CD14-positive monocyte (primary cell): ENCODE measurements at regions not wholly inside any gene's neighbourhood (a gene's known extent, or its start where the extent isn't known, plus 50 kb on each side); places are given as distances from the start of the nearest gene placed in this dataset.

Source experiments
- DNase-seq, 3 donors: peaks; one replicate each; pipeline ENCODE4 v3.0.0-alpha.2; 2011 to 2022
- H2AFZ ChIP-seq: 2 replicates; pipeline ENCODE4 v1.6.0; 2012; ENCODE audit warnings: mild to moderate bottlenecking, low read depth, low read length, inconsistent platforms; ENCODE audit not compliant: insufficient read depth, poor library complexity, severe bottlenecking
- H3K27ac ChIP-seq, 2 donors: 1 replicate in 1 of 2; 2 replicates in 1 of 2; pipeline ENCODE4 v1.5.1; 2012 to 2013; ENCODE audit warnings: low read length in 2 of 2, control low read depth in 1 of 2, inconsistent platforms in 1 of 2, low read depth in 1 of 2, mild to moderate bottlenecking in 1 of 2
- H3K27me3 ChIP-seq, 2 donors: one replicate each; pipeline versions ENCODE4 v1.6.0 to v1.6.1; 2011 to 2013; ENCODE audit warnings: low read length in 2 of 2; ENCODE audit not compliant: control insufficient read depth in 2 of 2, insufficient read depth in 2 of 2
- H3K36me3 ChIP-seq, 2 donors: replicated peaks in 1 of 2; 1 replicate in 1 of 2; 2 replicates in 1 of 2; pipeline versions ENCODE4 v1.5.1 to v1.6.1; 2012 to 2013; ENCODE audit warnings: low read length in 2 of 2, control low read depth in 1 of 2, inconsistent platforms in 1 of 2, mild to moderate bottlenecking in 1 of 2; ENCODE audit not compliant: insufficient read depth in 2 of 2, control insufficient read depth in 1 of 2
- H3K4me1 ChIP-seq, 2 donors: 1 replicate in 1 of 2; 2 replicates in 1 of 2; pipeline versions ENCODE4 v1.5.1 to v1.6.1; 2012 to 2013; ENCODE audit warnings: low read length in 2 of 2, control low read depth in 1 of 2, inconsistent platforms in 1 of 2, mild to moderate bottlenecking in 1 of 2, moderate library complexity in 1 of 2; ENCODE audit not compliant: insufficient read depth in 2 of 2, control insufficient read depth in 1 of 2
- H3K4me2 ChIP-seq: replicated peaks from 2 replicates; pipeline ENCODE3; 2012; ENCODE audit warnings: low read length, moderate library complexity, mild to moderate bottlenecking; ENCODE audit not compliant: poor library complexity, severe bottlenecking; ENCODE audit errors: extremely low read depth
- H3K4me3 ChIP-seq, 3 experiments: fragments of 200-600 bp in 1 of 3; sonication (generic) in 1 of 3; replicated peaks in 1 of 3; 1 replicate in 2 of 3; 2 replicates in 1 of 3; pipeline ENCODE4 v1.5.1; 2011 to 2013; ENCODE audit warnings: low read length in 3 of 3, mild to moderate bottlenecking in 3 of 3, control low read depth in 2 of 3, low read depth in 2 of 3, inconsistent platforms in 1 of 3, moderate library complexity in 1 of 3
- H3K79me2 ChIP-seq: 2 replicates; pipeline ENCODE4 v1.6.0; 2012; ENCODE audit warnings: mild to moderate bottlenecking, control low read depth, inconsistent platforms, low read length, moderate library complexity; ENCODE audit not compliant: insufficient read depth
- H3K9ac ChIP-seq: 2 replicates; pipeline ENCODE4 v1.6.0; 2017; ENCODE audit warnings: low read length, mild to moderate bottlenecking; ENCODE audit not compliant: insufficient read depth, poor library complexity, severe bottlenecking
- H3K9me3 ChIP-seq, 2 donors: replicated peaks in 1 of 2; 1 replicate in 1 of 2; 2 replicates in 1 of 2; pipeline versions ENCODE4 v1.5.1 to v1.6.1; 2012 to 2013; ENCODE audit warnings: low read length in 2 of 2, control low read depth in 1 of 2; ENCODE audit not compliant: control insufficient read depth in 1 of 2, insufficient read depth in 1 of 2
- H4K20me1 ChIP-seq: 2 replicates; pipeline ENCODE4 v1.6.0; 2012; ENCODE audit warnings: mild to moderate bottlenecking, low read length, control low read depth, moderate library complexity; ENCODE audit not compliant: insufficient read depth
- H3K27ac Mint-ChIP-seq, 7 donors: one replicate each; pipeline ENCODE4 v1.8.0; 2020; ENCODE audit warnings: mild to moderate bottlenecking in 7 of 7, mixed read lengths in 7 of 7, moderate library complexity in 6 of 7, inconsistent platforms in 2 of 7
- H3K27me3 Mint-ChIP-seq, 3 donors: one replicate each; pipeline ENCODE4 v1.8.0; 2021 to 2022; ENCODE audit warnings: low read depth in 3 of 3, mild to moderate bottlenecking in 3 of 3, mixed read lengths in 3 of 3, moderate library complexity in 3 of 3, inconsistent platforms in 1 of 3
- H3K36me3 Mint-ChIP-seq, 2 donors: one replicate each; pipeline ENCODE4 v1.8.0; 2020; ENCODE audit warnings: mixed read lengths in 2 of 2, inconsistent platforms in 1 of 2, mild to moderate bottlenecking in 1 of 2
- H3K4me1 Mint-ChIP-seq: one replicate; pipeline ENCODE4 v1.8.0; 2020; ENCODE audit warnings: mild to moderate bottlenecking, mixed read lengths
- H3K4me3 Mint-ChIP-seq, 2 donors: one replicate each; pipeline ENCODE4 v1.8.0; 2020; ENCODE audit warnings: mild to moderate bottlenecking in 2 of 2, mixed read lengths in 2 of 2, moderate library complexity in 1 of 2
- H3K9me3 Mint-ChIP-seq, 7 donors: one replicate each; pipeline ENCODE4 v1.8.0; 2020 to 2022; ENCODE audit warnings: mixed read lengths in 7 of 7, mild to moderate bottlenecking in 6 of 7, moderate library complexity in 6 of 7, inconsistent platforms in 2 of 7
- WGBS: methylation state at CpG from one replicate; pipeline ENCODE4 v1.1.5; 2013; ENCODE audit warnings: missing lambda C conversion rate; ENCODE audit not compliant: insufficient coverage; 5-methylcytosine and 5-hydroxymethylcytosine counted together
- intact Hi-C, 2 donors: fragments of 100-400 bp; cut with micrococcal nuclease; formaldehyde crosslinking; loops; one replicate each; pipeline versions ENCODE4 v1.15.0 to v1.15.1; 2023
- TF ChIP-seq, protein P1 (sequence below): fragments of 200-600 bp; IDR thresholded peaks from one replicate; pipeline ENCODE4 v1.8.0; 2022; ENCODE audit warnings: antibody characterized with exemption, mild to moderate bottlenecking

- Mint-ChIP-seq H3K36me3 (no peaks in the 10 kb centered on the region), H3K27ac (no peak overlapping the region), H3K4me1 (no peaks in the 10 kb centered on the region), H3K27me3 (peaks cover 5 to 19% (median 12%) of the 10 kb centered on the region in 3 donors), H3K9me3 (peaks cover 0 to 8% (median 1%) of the 10 kb centered on the region in 7 donors), H3K4me3 (no peak overlapping the region)
- Histone ChIP-seq H3K9me3 (peaks cover 0 to 2% of the 10 kb centered on the region in 2 donors), H3K36me3 (no peaks in the 10 kb centered on the region), H2AFZ (no peak overlapping the region), H4K20me1 (no peaks in the 10 kb centered on the region), H3K79me2 (no peaks in the 10 kb centered on the region), H3K27ac (no peak overlapping the region), H3K27me3 (peaks cover 0 to 4% of the 10 kb centered on the region in 2 donors), H3K4me3 (no peak overlapping the region), H3K4me2 (no peak overlapping the region), H3K9ac (no peak overlapping the region), H3K4me1 (no peaks in the 10 kb centered on the region)
- WGBS: 93% methylated on average over 11 of the region's 20 CpGs
- no peak for DNase-seq
- intact Hi-C loops: no loop called here
- TF ChIP-seq, protein P1, sequence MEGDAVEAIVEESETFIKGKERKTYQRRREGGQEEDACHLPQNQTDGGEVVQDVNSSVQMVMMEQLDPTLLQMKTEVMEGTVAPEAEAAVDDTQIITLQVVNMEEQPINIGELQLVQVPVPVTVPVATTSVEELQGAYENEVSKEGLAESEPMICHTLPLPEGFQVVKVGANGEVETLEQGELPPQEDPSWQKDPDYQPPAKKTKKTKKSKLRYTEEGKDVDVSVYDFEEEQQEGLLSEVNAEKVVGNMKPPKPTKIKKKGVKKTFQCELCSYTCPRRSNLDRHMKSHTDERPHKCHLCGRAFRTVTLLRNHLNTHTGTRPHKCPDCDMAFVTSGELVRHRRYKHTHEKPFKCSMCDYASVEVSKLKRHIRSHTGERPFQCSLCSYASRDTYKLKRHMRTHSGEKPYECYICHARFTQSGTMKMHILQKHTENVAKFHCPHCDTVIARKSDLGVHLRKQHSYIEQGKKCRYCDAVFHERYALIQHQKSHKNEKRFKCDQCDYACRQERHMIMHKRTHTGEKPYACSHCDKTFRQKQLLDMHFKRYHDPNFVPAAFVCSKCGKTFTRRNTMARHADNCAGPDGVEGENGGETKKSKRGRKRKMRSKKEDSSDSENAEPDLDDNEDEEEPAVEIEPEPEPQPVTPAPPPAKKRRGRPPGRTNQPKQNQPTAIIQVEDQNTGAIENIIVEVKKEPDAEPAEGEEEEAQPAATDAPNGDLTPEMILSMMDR: no peak
These were observed 55.8 kb upstream of the TMEM18 start for GRCh38 chr2:733001-733400.

GRCh38 chr2:731711-732110 lies 54.5 kb upstream of the TMEM18 start:
- Mint-ChIP-seq H3K9me3 (peaks cover 0 to 8% (median 1%) of the 10 kb centered on the region in 7 donors), H3K27me3 (peaks cover 5 to 18% (median 12%) of the 10 kb centered on the region in 3 donors), H3K36me3 (no peaks in the 10 kb centered on the region), H3K4me3 (no peak overlapping the region), H3K4me1 (no peaks in the 10 kb centered on the region), H3K27ac (no peak overlapping the region)
- no peak overlapping the region for H3K4me3 ChIP-seq
- no peak for DNase-seq
- TF ChIP-seq, protein P1: no peak
- H3K27ac ChIP-seq: no peak overlapping the region
- no peak overlapping the region for H3K9ac ChIP-seq
- peaks cover 0 to 2% of the 10 kb centered on the region in 2 donors for H3K9me3 ChIP-seq
- H3K79me2 ChIP-seq: no peaks in the 10 kb centered on the region
- H3K4me1 ChIP-seq: no peaks in the 10 kb centered on the region
- H3K36me3 ChIP-seq: no peaks in the 10 kb centered on the region
- H3K4me2 ChIP-seq: no peak overlapping the region
- intact Hi-C loops: no loop called here
- H4K20me1 ChIP-seq: no peaks in the 10 kb centered on the region
- WGBS: 73% methylated on average over 6 of the region's 14 CpGs
- no peak overlapping the region for H2AFZ ChIP-seq
- peaks cover 0 to 4% of the 10 kb centered on the region in 2 donors for H3K27me3 ChIP-seq
